Lower leg skin (tissue), 3 donors: ENCODE measurements at regions not wholly inside any gene's neighbourhood (a gene's known extent, or its start where the extent isn't known, plus 50 kb on each side); places are given as distances from the start of the nearest gene placed in this dataset.

Source experiments
- CTCF ChIP-seq, 3 donors: fragments of 450-650 bp; IDR thresholded peaks; one replicate each; pipeline ENCODE4 v1.5.1; 2016; ENCODE audit warnings: antibody characterized with exemption in 3 of 3, mild to moderate bottlenecking in 3 of 3, moderate library complexity in 2 of 3
- POLR2A ChIP-seq, 2 donors: fragments of 450-650 bp; IDR thresholded peaks; one replicate each; pipeline ENCODE4 v1.6.1; 2016 to 2017; ENCODE audit warnings: antibody characterized with exemption in 2 of 2, mild to moderate bottlenecking in 1 of 2, moderate library complexity in 1 of 2

GRCh38 chr16:64841482-64841881, 280.4 kb downstream of the CDH11 start:
- TF ChIP-seq POLR2A (IDR thresholded peaks at IDR 0.05) (no peak), CTCF (IDR thresholded peaks at IDR 0.05) (no peak)
